DMS53 treated with DMSO at 0.1 percent for 48 hours (cell line): ENCODE measurements at regions not wholly inside any gene's neighbourhood (a gene's known extent, or its start where the extent isn't known, plus 50 kb on each side); places are given as distances from the start of the nearest gene placed in this dataset.
A peak's percentile ranks its signal among the peaks of the same experiment; 100 is the strongest.
"Not testable (repeated sequence)": the region's sequence is repeated elsewhere in the genome, so short reads cannot be mapped to it uniquely, and the experiment has no call there.

Experiments
- DNase-seq: peaks from one replicate; lab custom pipeline; 2025; ENCODE audit not compliant: unreplicated experiment; lab: John Stamatoyannopoulos, UW

- DNase-seq = no peak
Observed at GRCh38 chr15:58355382-58355971, 76.3 kb upstream of the LIPC start.

- no peak for DNase-seq
Observed at GRCh38 chr15:58355973-58356372, 75.8 kb upstream of the LIPC start.

- DNase-seq = no peak
Observed at GRCh38 chr15:58357529-58358476, 74.0 kb upstream of the LIPC start.

GRCh38 chr15:58360421-58361090 is 71.2 kb upstream of the LIPC start:
- DNase-seq = no peak

GRCh38 chr15:58361273-58361759 is 70.5 kb upstream of the LIPC start:
- DNase-seq = no peak

- no peak for DNase-seq
Observed at GRCh38 chr15:58362262-58362922, 69.4 kb upstream of the LIPC start.

- DNase-seq = not testable (repeated sequence)
Observed at GRCh38 chr15:58363118-58363517, 68.7 kb upstream of the LIPC start.

GRCh38 chr15:58363673-58364072 is 68.1 kb upstream of the LIPC start:
- peak; percentile 44 for DNase-seq

GRCh38 chr15:58365098-58365497 is 66.7 kb upstream of the LIPC start:
- DNase-seq = not testable (repeated sequence)

- DNase-seq = peak; percentile 70
Observed at GRCh38 chr15:58369261-58369701, 62.5 kb upstream of the LIPC start.

- no peak for DNase-seq
Observed at GRCh38 chr15:58369956-58370355, 61.8 kb upstream of the LIPC start.

GRCh38 chr15:58374147-58374546 is 57.6 kb upstream of the LIPC start:
- DNase-seq = no peak

GRCh38 chr15:58377193-58377592 is 54.6 kb upstream of the LIPC start:
- DNase-seq = no peak

GRCh38 chr15:58378241-58379085 is 53.3 kb upstream of the LIPC start:
- DNase-seq = no peak

- not testable (repeated sequence) for DNase-seq
Observed at GRCh38 chr15:58379454-58379853, 52.3 kb upstream of the LIPC start.

- DNase-seq = no peak
Observed at GRCh38 chr15:58380280-58380945, 51.4 kb upstream of the LIPC start.

GRCh38 chr15:58381697-58382096 is 50.1 kb upstream of the LIPC start:
- no peak for DNase-seq
